ENCODE measurements at regions not wholly inside any gene's neighbourhood (a gene's known extent, or its start where the extent isn't known, plus 50 kb on each side); places are given as distances from the start of the nearest gene placed in this dataset.

GRCh38 chr2:217276433-217276832, 416.6 kb upstream of the TNP1 start:
- DNase-seq (ENCODE audit: low read depth in 1 of 2, low spot score in 1 of 2) = no peak
- Histone ChIP-seq H3K36me3 (no peaks in the 10 kb centered on the region), H3K27me3 (peaks cover 83% of the 10 kb centered on the region), H3K4me3 (no peak overlapping the region), H3K4me1 (ENCODE audit: low read depth) (no peaks in the 10 kb centered on the region), H3K9me3 (ENCODE audit: low read depth) (no peaks in the 10 kb centered on the region), H3K27ac (no peak overlapping the region)
- TF ChIP-seq CTCF (IDR thresholded peaks at IDR 0.05; ENCODE audit: low read depth, low read length) = no peak

GRCh38 chr2:217275091-217275490, 415.2 kb upstream of the TNP1 start:
- TF ChIP-seq CTCF (IDR thresholded peaks at IDR 0.05; ENCODE audit: low read depth, low read length) = no peak
- Histone ChIP-seq H3K27me3 (peaks cover 87% of the 10 kb centered on the region), H3K4me1 (ENCODE audit: low read depth) (no peaks in the 10 kb centered on the region), H3K4me3 (no peak overlapping the region), H3K27ac (no peak overlapping the region), H3K36me3 (no peaks in the 10 kb centered on the region), H3K9me3 (ENCODE audit: low read depth) (no peaks in the 10 kb centered on the region)
- DNase-seq (ENCODE audit: low read depth in 1 of 2, low spot score in 1 of 2) = no peak

GRCh38 chr2:217274578-217274977, 414.7 kb upstream of the TNP1 start:
- peaks cover 87% of the 10 kb centered on the region for H3K27me3 ChIP-seq
- no peak for DNase-seq (ENCODE audit: low read depth in 1 of 2, low spot score in 1 of 2)
- no peak overlapping the region for H3K4me3 ChIP-seq
- H3K36me3 ChIP-seq = no peaks in the 10 kb centered on the region
- TF ChIP-seq CTCF (IDR thresholded peaks at IDR 0.05; ENCODE audit: low read depth, low read length) = no peak
- H3K27ac ChIP-seq = no peak overlapping the region
- H3K9me3 ChIP-seq (ENCODE audit: low read depth) = no peaks in the 10 kb centered on the region
- H3K4me1 ChIP-seq (ENCODE audit: low read depth) = no peaks in the 10 kb centered on the region

- H3K36me3 ChIP-seq = no peaks in the 10 kb centered on the region
- TF ChIP-seq CTCF (IDR thresholded peaks at IDR 0.05; ENCODE audit: low read depth, low read length) = no peak
- peaks cover 87% of the 10 kb centered on the region for H3K27me3 ChIP-seq
- no peaks in the 10 kb centered on the region for H3K4me1 ChIP-seq (ENCODE audit: low read depth)
- H3K9me3 ChIP-seq (ENCODE audit: low read depth) = no peaks in the 10 kb centered on the region
- H3K4me3 ChIP-seq = no peak overlapping the region
- no peak for DNase-seq (ENCODE audit: low read depth in 1 of 2, low spot score in 1 of 2)
- H3K27ac ChIP-seq = no peak overlapping the region
These were observed 414.0 kb upstream of the TNP1 start for GRCh38 chr2:217273851-217274250.

GRCh38 chr2:217273162-217273561, 413.3 kb upstream of the TNP1 start:
- DNase-seq (ENCODE audit: low read depth in 1 of 2, low spot score in 1 of 2) = no peak
- no peaks in the 10 kb centered on the region for H3K9me3 ChIP-seq (ENCODE audit: low read depth)
- H3K27me3 ChIP-seq = peaks cover 87% of the 10 kb centered on the region
- H3K27ac ChIP-seq = no peak overlapping the region
- H3K4me3 ChIP-seq = no peak overlapping the region
- H3K4me1 ChIP-seq (ENCODE audit: low read depth) = no peaks in the 10 kb centered on the region
- no peaks in the 10 kb centered on the region for H3K36me3 ChIP-seq
- no peak for TF ChIP-seq CTCF (IDR thresholded peaks at IDR 0.05; ENCODE audit: low read depth, low read length)

GRCh38 chr2:217271813-217272212, 411.9 kb upstream of the TNP1 start:
- Histone ChIP-seq H3K4me3 (no peak overlapping the region), H3K9me3 (ENCODE audit: low read depth) (no peaks in the 10 kb centered on the region), H3K36me3 (no peaks in the 10 kb centered on the region), H3K27ac (no peak overlapping the region), H3K27me3 (peaks cover 74% of the 10 kb centered on the region), H3K4me1 (ENCODE audit: low read depth) (no peaks in the 10 kb centered on the region)
- DNase-seq (ENCODE audit: low read depth in 1 of 2, low spot score in 1 of 2) = no peak
- no peak for TF ChIP-seq CTCF (IDR thresholded peaks at IDR 0.05; ENCODE audit: low read depth, low read length)
